ENCODE measurements at regions not wholly inside any gene's neighbourhood (a gene's known extent, or its start where the extent isn't known, plus 50 kb on each side); places are given as distances from the start of the nearest gene placed in this dataset.

GRCh38 chr2:209331291-209331844 lies 92.5 kb upstream of the MAP2 start:
- peak in 2 of 3 experiments; percentile 38 to 42 for TF ChIP-seq CTCF (optimal IDR thresholded peaks at IDR 0.05 in 1 of 3, IDR thresholded peaks at IDR 0.05 in 1 of 3, conservative IDR thresholded peaks at IDR 0.05 in 1 of 3; ENCODE audit: extremely low read depth in 1 of 3, insufficient read depth in 2 of 3, low read length in 3 of 3)
- no peak for TF ChIP-seq EZH2 (IDR thresholded peaks at IDR 0.05; ENCODE audit: low read length)

All from keratinocyte (primary cell).